GM23248 (cell line): ENCODE measurements at regions not wholly inside any gene's neighbourhood (a gene's known extent, or its start where the extent isn't known, plus 50 kb on each side); places are given as distances from the start of the nearest gene placed in this dataset.

Experiments used
- EZH2 ChIP-seq: fragments of 200-600 bp; sonication (generic); IDR thresholded peaks from 2 replicates; pipeline ENCODE4 v1.6.1; 2018; ENCODE audit warnings: antibody characterized with exemption, mild to moderate bottlenecking; ENCODE audit not compliant: insufficient read depth, poor library complexity, severe bottlenecking
- EZH2phosphoT487 ChIP-seq: fragments of 200-600 bp; sonication (generic); IDR thresholded peaks from 2 replicates; pipeline ENCODE4 v1.6.1; 2018; ENCODE audit warnings: antibody characterized with exemption, moderate library complexity, mild to moderate bottlenecking, low read depth; ENCODE audit not compliant: insufficient read depth

DNA sequence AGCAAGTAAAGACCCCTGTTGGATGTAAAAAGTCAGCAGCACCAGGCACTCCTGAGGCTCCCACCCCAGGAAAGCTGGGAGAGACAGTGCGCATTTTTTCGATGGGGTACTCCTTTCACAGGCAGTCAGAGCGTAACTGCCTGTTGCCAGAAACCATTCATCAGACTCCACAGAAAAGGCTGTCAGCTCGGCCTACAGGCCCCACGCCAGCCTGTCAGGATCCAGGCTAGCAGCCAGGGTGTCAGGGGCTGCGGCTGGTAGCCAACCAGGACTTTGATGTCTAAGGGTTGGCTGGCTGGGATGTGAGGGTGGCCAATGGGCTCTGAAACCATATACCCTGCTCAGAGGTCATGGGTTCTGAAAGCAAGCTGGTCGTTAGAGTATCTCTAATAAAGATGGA lies 164.5 kb downstream of the WNT5A start:
- no peak for TF ChIP-seq EZH2
- no peak for TF ChIP-seq EZH2phosphoT487
